Uterus (tissue), 3 donors: ENCODE measurements at regions not wholly inside any gene's neighbourhood (a gene's known extent, or its start where the extent isn't known, plus 50 kb on each side); places are given as distances from the start of the nearest gene placed in this dataset.
"Not testable (repeated sequence)": the region's sequence is repeated elsewhere in the genome, so short reads cannot be mapped to it uniquely, and the experiment has no call there.

Source experiments
- DNase-seq, 2 donors: peaks; one replicate each; pipeline ENCODE4 v3.0.0-alpha.2; 2019 to 2020
- H3K27ac ChIP-seq, 2 donors: fragments of 200-600 bp; sonication (generic); 1 replicate in 1 of 2; 2 replicates in 1 of 2; pipeline ENCODE4 v1.5.1; 2016 to 2018
- H3K27me3 ChIP-seq, 2 donors: fragments of 200-600 bp; sonication (generic); one replicate each; pipeline ENCODE4 v1.5.1; 2018 to 2019; ENCODE audit warnings: control low read depth in 1 of 2
- H3K36me3 ChIP-seq, 2 donors: fragments of 200-600 bp; sonication (generic); one replicate each; pipeline ENCODE4 v1.5.1; 2019; ENCODE audit warnings: control low read depth in 1 of 2
- H3K4me1 ChIP-seq, 2 donors: fragments of 200-600 bp; sonication (generic); one replicate each; pipeline ENCODE4 v1.5.1; 2018 to 2019; ENCODE audit warnings: control low read depth in 1 of 2
- H3K4me3 ChIP-seq, 2 donors: fragments of 200-600 bp; sonication (generic); 1 replicate in 1 of 2; 2 replicates in 1 of 2; pipeline ENCODE4 v1.5.1; 2018 to 2019; ENCODE audit warnings: mild to moderate bottlenecking in 1 of 2
- H3K9me3 ChIP-seq, 2 donors: fragments of 200-600 bp; sonication (generic); one replicate each; pipeline ENCODE4 v1.5.1; 2019; ENCODE audit warnings: control low read depth in 1 of 2
- POLR2A ChIP-seq, 2 donors: fragments of 450-650 bp; IDR thresholded peaks; one replicate each; pipeline ENCODE4 v1.6.1; 2016; ENCODE audit warnings: antibody characterized with exemption in 2 of 2, mild to moderate bottlenecking in 1 of 2, moderate library complexity in 1 of 2
- intact Hi-C: fragments of 100-400 bp; cut with DNase I; formaldehyde crosslinking; loops from one replicate; pipeline ENCODE4 v1.15.1; 2023; ENCODE audit warnings: low total_unique reads
- TF ChIP-seq, protein P1 (sequence below), 4 experiments: fragments of 200-600 bp in 2 of 4; fragments of 450-650 bp in 2 of 4; sonication (generic) in 2 of 4; IDR thresholded peaks; one replicate each; pipeline ENCODE4 v1.5.1; 2016 to 2019; ENCODE audit warnings: antibody characterized with exemption in 4 of 4, mild to moderate bottlenecking in 2 of 4, moderate library complexity in 1 of 4
- donor health status: DM: yes; HTN: yes; CAD: no.

DNA sequence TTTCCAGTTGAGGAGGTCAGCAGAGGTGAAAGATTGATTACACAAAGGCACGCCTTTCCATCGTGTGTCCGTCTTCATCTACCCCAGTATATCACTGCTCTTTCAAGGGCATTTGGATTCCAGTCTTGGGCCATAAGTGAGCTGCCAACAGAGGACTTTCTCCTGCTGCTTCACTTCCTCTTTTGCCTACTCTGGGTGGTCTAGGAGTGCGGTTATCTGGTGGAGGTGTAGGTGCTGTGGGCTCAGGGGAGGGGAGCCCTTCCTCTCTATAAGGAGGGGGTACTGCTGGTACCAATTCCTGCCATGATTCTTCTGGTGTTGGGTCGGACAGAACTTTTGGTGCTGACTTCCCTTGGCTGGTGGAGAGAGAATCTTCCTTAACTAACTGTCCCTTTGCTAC, 83.1 kb upstream of the VEPH1 start:
- no peak for DNase-seq
- TF ChIP-seq, protein P1, sequence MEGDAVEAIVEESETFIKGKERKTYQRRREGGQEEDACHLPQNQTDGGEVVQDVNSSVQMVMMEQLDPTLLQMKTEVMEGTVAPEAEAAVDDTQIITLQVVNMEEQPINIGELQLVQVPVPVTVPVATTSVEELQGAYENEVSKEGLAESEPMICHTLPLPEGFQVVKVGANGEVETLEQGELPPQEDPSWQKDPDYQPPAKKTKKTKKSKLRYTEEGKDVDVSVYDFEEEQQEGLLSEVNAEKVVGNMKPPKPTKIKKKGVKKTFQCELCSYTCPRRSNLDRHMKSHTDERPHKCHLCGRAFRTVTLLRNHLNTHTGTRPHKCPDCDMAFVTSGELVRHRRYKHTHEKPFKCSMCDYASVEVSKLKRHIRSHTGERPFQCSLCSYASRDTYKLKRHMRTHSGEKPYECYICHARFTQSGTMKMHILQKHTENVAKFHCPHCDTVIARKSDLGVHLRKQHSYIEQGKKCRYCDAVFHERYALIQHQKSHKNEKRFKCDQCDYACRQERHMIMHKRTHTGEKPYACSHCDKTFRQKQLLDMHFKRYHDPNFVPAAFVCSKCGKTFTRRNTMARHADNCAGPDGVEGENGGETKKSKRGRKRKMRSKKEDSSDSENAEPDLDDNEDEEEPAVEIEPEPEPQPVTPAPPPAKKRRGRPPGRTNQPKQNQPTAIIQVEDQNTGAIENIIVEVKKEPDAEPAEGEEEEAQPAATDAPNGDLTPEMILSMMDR (IDR thresholded peaks at IDR 0.05) = no peak
- no peak for TF ChIP-seq POLR2A (IDR thresholded peaks at IDR 0.05)
- H3K36me3 ChIP-seq = no peaks in the 10 kb centered on the region
- intact Hi-C loops = no loop called here
- no peaks in the 10 kb centered on the region for H3K9me3 ChIP-seq
- no peak overlapping the region for H3K4me3 ChIP-seq
- H3K27ac ChIP-seq = no peak overlapping the region
- no peaks in the 10 kb centered on the region for H3K27me3 ChIP-seq
- H3K4me1 ChIP-seq = peaks cover 0 to 3% of the 10 kb centered on the region in 2 donors

DNA sequence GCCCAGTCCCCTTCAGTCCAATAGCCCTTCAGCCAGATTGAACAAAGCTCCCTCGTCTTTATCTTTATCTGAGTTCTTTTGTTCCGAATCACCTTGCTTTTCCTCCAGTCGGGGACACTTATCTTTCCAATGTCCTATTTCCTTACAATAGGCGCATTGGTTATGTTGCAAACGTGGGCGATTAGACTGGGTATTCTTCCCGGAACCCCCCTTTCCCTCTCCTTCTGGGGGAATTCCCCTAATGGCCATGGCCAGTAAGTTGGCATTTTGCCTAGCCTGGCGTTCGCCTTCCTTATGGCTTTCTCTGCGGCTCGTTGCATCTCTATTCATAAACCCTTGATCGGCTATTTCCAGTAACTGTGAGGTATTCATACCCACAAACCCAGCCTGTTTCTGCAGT, 82.2 kb upstream of the VEPH1 start:
- H3K27ac ChIP-seq = no peak overlapping the region
- intact Hi-C loops = no loop called here

DNA sequence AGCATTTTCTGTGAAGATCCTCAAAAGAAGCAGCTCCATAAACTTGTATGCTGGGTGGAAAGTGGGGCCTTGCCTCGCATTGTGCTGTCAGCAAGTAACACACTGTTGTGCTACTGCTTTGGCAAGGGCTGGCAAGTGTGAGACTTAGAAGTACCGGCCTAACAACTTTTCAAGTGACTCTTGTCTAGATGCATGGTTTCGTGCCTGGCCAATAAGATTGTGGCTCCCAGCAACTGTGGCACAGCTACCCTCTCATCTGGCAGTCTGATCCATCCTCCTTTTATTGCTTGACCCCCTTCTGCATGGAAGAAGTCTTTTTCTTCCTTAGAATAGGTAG, 79.4 kb upstream of the VEPH1 start:
- Histone ChIP-seq H3K27ac (no peak overlapping the region), H3K36me3 (peaks cover 0 to 2% of the 10 kb centered on the region in 2 donors), H3K9me3 (no peaks in the 10 kb centered on the region), H3K4me3 (no peak overlapping the region), H3K27me3 (no peaks in the 10 kb centered on the region), H3K4me1 (no peaks in the 10 kb centered on the region)
- intact Hi-C loops = no loop called here
- no peak for TF ChIP-seq POLR2A (IDR thresholded peaks at IDR 0.05)
- TF ChIP-seq, protein P1 (IDR thresholded peaks at IDR 0.05) = no peak
- no peak for DNase-seq

More for the DNA sequence above, 82.2 kb upstream of the VEPH1 start:
- Histone ChIP-seq H3K27me3 (no peaks in the 10 kb centered on the region), H3K36me3 (no peaks in the 10 kb centered on the region), H3K9me3 (no peaks in the 10 kb centered on the region), H3K4me1 (peaks cover 0 to 3% of the 10 kb centered on the region in 2 donors), H3K4me3 (no peak overlapping the region)
- TF ChIP-seq POLR2A (IDR thresholded peaks at IDR 0.05) = no peak
- TF ChIP-seq, protein P1 (IDR thresholded peaks at IDR 0.05) = no peak
- DNase-seq = no peak

DNA sequence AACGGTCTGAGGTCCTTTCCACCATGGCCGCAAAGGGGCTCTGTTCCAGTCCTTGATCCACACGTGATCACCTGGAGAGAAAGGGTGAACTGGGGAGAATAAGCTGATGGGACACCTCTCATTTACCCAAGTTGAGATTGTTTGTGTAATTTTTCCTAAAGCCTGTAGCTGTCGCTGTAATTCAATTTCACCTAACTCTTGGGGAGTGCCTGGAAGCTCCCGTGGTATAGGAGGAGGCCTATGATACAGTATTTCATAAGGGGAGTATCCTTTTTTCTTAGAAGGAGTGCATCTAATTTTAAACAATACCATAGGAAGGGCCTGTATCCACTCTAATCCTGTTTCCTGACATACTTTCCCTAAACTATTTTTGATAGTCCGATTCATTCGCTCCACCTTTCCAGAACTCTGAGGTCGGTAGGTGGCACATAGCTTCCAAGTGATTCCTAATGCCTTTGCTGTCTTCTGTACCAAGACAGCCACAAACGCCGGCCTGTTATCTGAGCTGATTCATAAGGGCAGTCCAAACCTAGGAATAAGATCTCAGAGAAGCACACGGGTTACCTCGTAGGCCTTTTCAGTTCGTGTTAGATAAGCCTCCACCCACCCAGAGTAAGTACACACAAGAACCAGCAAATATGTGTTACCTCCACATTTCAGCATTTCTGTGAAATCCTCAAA, 78.9 kb upstream of the VEPH1 start:
- H3K36me3 ChIP-seq, H3K27ac ChIP-seq, intact Hi-C loops, DNase-seq, H3K9me3 ChIP-seq, H3K27me3 ChIP-seq, H3K4me1 ChIP-seq, H3K4me3 ChIP-seq: not testable (repeated sequence)

DNA sequence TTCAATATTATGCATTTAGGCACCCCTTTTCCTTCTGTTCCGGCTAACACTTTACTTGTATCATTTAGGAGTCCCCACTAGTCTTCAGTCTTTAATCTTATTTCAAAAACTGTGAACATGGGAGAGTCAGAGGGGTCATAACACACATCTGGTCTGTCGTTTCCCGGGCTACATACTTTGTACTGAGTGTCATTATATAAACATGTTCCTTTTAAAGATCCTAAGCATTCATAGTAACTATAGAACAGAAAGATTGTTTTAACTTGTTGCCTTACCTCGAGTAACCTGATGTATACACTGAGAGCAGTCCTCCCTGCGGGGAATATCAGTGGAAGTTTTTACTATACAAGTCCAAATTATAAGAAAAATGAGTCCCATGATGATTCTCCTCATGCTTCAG, 78.2 kb upstream of the VEPH1 start:
- DNase-seq = no peak
- Histone ChIP-seq H3K36me3 (peaks cover 0 to 2% of the 10 kb centered on the region in 2 donors), H3K4me3 (no peak overlapping the region), H3K9me3 (no peaks in the 10 kb centered on the region), H3K4me1 (no peaks in the 10 kb centered on the region), H3K27ac (no peak overlapping the region), H3K27me3 (no peaks in the 10 kb centered on the region)
- intact Hi-C loops = no loop called here
- TF ChIP-seq, protein P1 (IDR thresholded peaks at IDR 0.05) = no peak
- TF ChIP-seq POLR2A (IDR thresholded peaks at IDR 0.05) = no peak

DNA sequence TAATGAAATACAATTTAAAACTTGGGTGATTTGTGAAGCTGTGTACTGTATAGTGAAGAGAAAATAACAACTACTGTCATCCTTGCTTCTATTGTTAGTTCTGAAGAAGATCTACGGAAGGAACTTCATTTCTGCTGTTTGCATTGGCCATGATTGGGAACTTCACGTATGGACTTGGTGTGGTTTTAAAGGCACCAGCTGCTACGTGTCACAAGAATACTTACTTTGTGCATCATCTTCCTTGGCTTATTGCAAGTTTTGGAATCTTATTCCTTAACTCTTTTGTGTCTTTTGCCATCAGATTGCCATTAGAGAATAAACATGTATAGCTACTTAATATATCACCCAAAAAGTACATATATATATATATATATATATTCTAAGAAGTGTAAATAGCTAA, 75.0 kb upstream of the VEPH1 start:
- no peak overlapping the region for H3K27ac ChIP-seq
- no peak overlapping the region for H3K4me3 ChIP-seq
- TF ChIP-seq, protein P1 (IDR thresholded peaks at IDR 0.05) = no peak
- TF ChIP-seq POLR2A (IDR thresholded peaks at IDR 0.05) = no peak
- intact Hi-C loops = no loop called here
- DNase-seq = no peak
- H3K4me1 ChIP-seq = no peaks in the 10 kb centered on the region
- H3K9me3 ChIP-seq = no peaks in the 10 kb centered on the region
- H3K36me3 ChIP-seq = peaks cover 0 to 2% of the 10 kb centered on the region in 2 donors
- H3K27me3 ChIP-seq = no peaks in the 10 kb centered on the region
